ENCODE measurements at regions not wholly inside any gene's neighbourhood (a gene's known extent, or its start where the extent isn't known, plus 50 kb on each side); places are given as distances from the start of the nearest gene placed in this dataset.

DNA sequence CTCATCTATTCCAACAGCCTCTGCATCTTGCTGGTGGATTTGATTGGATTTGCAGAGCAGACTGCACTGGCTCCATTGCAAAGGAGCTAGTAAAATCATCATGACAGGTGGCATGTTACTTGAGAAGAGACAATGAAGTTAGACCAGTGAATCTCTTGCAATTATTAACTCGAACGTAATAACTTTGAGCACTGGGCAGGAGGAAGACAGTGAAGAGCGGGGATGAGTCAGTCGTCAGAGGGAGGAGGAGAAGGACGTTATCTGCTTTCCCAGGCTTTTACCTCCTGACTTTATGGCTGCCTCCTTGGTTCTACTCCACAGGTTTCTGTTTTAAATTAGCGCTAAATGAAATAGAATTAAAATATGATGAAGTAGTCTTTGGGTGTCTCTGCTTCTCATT is 257.8 kb upstream of the IPO5 start:
- TF ChIP-seq POLR2AphosphoS5 (IDR thresholded peaks at IDR 0.05) (no peak), POLR2A (IDR thresholded peaks at IDR 0.05) (no peak)
- TF ChIP-seq, protein P1, sequence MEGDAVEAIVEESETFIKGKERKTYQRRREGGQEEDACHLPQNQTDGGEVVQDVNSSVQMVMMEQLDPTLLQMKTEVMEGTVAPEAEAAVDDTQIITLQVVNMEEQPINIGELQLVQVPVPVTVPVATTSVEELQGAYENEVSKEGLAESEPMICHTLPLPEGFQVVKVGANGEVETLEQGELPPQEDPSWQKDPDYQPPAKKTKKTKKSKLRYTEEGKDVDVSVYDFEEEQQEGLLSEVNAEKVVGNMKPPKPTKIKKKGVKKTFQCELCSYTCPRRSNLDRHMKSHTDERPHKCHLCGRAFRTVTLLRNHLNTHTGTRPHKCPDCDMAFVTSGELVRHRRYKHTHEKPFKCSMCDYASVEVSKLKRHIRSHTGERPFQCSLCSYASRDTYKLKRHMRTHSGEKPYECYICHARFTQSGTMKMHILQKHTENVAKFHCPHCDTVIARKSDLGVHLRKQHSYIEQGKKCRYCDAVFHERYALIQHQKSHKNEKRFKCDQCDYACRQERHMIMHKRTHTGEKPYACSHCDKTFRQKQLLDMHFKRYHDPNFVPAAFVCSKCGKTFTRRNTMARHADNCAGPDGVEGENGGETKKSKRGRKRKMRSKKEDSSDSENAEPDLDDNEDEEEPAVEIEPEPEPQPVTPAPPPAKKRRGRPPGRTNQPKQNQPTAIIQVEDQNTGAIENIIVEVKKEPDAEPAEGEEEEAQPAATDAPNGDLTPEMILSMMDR (IDR thresholded peaks at IDR 0.05 in 8 of 11, conservative IDR thresholded peaks at IDR 0.05 in 3 of 11) = no peak
- intact Hi-C loops (cut with DNase I; ENCODE audit: low total_unique reads) = no loop called here
- Histone ChIP-seq H3K36me3 (no peaks in the 10 kb centered on the region), H3K27ac (no peak overlapping the region), H3K27me3 (replicated peaks in 1 of 7) (no peaks in the 10 kb centered on the region), H3K4me1 (no peaks in the 10 kb centered on the region), H3K9me3 (peaks cover 0 to 18% (median 0%) of the 10 kb centered on the region in 8 donors), H3K4me3 (no peak overlapping the region)
- DNase-seq = no peak
- 80 to 93% (median 90%) methylated on average over 6 of the region's 6 CpGs for WGBS, 5 donors

DNA sequence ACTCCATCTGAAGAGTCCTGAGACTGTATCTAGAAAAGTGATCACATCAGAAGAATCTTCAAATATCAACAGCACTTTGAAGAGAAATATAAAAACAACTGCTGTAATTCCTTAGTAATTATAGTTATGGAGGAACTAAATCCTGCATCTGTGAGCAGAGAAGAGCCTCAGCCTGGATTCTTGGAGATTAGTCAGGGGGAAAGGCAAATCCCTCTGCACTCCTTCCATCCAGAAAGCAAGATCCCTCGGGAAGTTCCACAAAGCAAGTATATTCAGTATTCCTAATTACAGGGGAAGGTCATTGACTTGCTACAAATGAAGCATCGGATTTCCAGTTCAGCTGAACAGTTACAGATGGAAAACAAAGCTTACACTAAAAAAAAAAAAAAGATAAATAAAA is 256.6 kb upstream of the IPO5 start:
- TF ChIP-seq POLR2A (IDR thresholded peaks at IDR 0.05) = no peak
- TF ChIP-seq POLR2AphosphoS5 (IDR thresholded peaks at IDR 0.05) = no peak
- TF ChIP-seq, protein P1 (IDR thresholded peaks at IDR 0.05 in 8 of 11, conservative IDR thresholded peaks at IDR 0.05 in 3 of 11) = no peak
- 82 to 93% (median 87%) methylated on average over 2 of the region's 2 CpGs for WGBS, 5 donors
- Histone ChIP-seq H3K27ac (no peak overlapping the region), H3K4me1 (no peaks in the 10 kb centered on the region), H3K27me3 (replicated peaks in 1 of 7) (no peaks in the 10 kb centered on the region), H3K36me3 (no peaks in the 10 kb centered on the region), H3K4me3 (no peak overlapping the region), H3K9me3 (peaks cover 0 to 12% (median 0%) of the 10 kb centered on the region in 8 donors)
- DNase-seq = no peak
- intact Hi-C loops (cut with DNase I; ENCODE audit: low total_unique reads) = no loop called here

DNA sequence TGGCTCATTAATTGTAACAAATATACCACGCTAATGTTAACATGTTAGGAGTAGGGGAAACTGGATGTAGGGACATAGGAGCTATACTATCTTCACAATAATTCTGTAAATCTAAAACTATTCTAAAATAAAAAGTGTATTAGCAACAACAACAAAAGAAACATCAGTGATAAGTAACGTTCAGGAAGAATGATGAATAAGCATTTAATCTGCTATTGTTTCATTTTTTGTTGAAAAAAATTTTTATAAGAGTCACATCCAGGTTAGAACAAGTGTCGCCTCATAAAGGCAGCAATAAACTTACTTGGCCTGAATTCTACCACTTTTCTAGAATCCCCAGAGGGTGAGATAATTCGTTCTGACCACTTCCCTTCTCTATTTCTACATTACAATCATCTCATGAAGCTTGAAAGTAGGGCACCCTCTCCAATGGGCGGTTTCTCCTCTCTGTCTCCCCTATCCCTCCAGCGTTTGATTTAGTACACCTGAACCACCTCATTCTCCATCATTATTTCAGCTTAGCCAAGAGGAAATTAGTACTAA is 253.1 kb upstream of the IPO5 start:
- Histone ChIP-seq H3K27ac (no peak overlapping the region), H3K4me3 (no peak overlapping the region), H3K27me3 (replicated peaks in 1 of 7) (no peaks in the 10 kb centered on the region), H3K36me3 (no peaks in the 10 kb centered on the region), H3K9me3 (no peaks in the 10 kb centered on the region), H3K4me1 (no peaks in the 10 kb centered on the region)
- intact Hi-C loops (cut with DNase I; ENCODE audit: low total_unique reads) = no loop called here
- 70 to 77% (median 75%) methylated on average over 6 of the region's 6 CpGs for WGBS, 5 donors
- no peak for TF ChIP-seq POLR2A (IDR thresholded peaks at IDR 0.05)
- TF ChIP-seq, protein P1 (IDR thresholded peaks at IDR 0.05 in 8 of 11, conservative IDR thresholded peaks at IDR 0.05 in 3 of 11) = no peak
- TF ChIP-seq POLR2AphosphoS5 (IDR thresholded peaks at IDR 0.05) = no peak
- DNase-seq = no peak

DNA sequence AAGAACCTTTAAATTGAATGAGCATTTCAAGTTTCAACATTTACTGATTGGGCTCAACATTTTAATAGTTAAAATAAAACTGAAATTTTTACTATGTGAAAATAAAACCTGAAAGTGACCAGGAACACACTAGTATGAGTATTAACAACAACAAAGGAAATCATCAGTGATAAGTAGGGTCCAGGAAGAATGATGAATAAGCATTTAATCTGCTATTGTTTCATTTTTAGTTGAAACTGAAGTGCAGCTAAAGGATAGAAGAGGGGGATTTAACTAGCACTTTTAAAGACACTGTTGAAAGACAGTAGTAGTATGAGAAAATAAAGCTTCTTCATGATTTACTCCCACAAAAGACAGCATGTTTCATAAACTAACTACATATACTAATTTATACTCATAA is 250.9 kb upstream of the IPO5 start:
- Histone ChIP-seq H3K27ac (no peak overlapping the region), H3K4me1 (no peaks in the 10 kb centered on the region), H3K36me3 (no peaks in the 10 kb centered on the region), H3K9me3 (no peaks in the 10 kb centered on the region), H3K4me3 (no peak overlapping the region), H3K27me3 (replicated peaks in 1 of 7) (no peaks in the 10 kb centered on the region)
- TF ChIP-seq, protein P1 (IDR thresholded peaks at IDR 0.05 in 8 of 11, conservative IDR thresholded peaks at IDR 0.05 in 3 of 11) = no peak
- TF ChIP-seq POLR2A (IDR thresholded peaks at IDR 0.05) (no peak), POLR2AphosphoS5 (IDR thresholded peaks at IDR 0.05) (no peak)
- intact Hi-C loops (cut with DNase I; ENCODE audit: low total_unique reads) = no loop called here
- DNase-seq = no peak
